H1 (cell line): ENCODE measurements at regions not wholly inside any gene's neighbourhood (a gene's known extent, or its start where the extent isn't known, plus 50 kb on each side); places are given as distances from the start of the nearest gene placed in this dataset.

ENCODE experiments used
- CTCF ChIA-PET: fragments of 300-600 bp; sonication (Branson Sonifier 250); formaldehyde crosslinking; loops from one replicate; lab custom pipeline; 2021; ENCODE audit not compliant: partially characterized antibody; lab: Charles Lee
- POLR2A ChIA-PET: fragments of 300-600 bp; sonication (Branson Sonifier 250); formaldehyde crosslinking; loops from one replicate; lab custom pipeline; 2021; ENCODE audit warnings: inconsistent platforms; ENCODE audit not compliant: partially characterized antibody; lab: Charles Lee
- DNase-seq, 2 experiments: peaks; one replicate each; pipeline versions ENCODE4 v3.0.0 to v3.0.0-alpha.2; 2010 to 2022; ENCODE audit warnings: low spot score in 2 of 2, low read depth in 1 of 2, mixed read lengths in 1 of 2
- FAIRE-seq: peaks from 2 replicates; lab custom pipeline; 2011; peaks lifted over from hg19 to GRCh38; lab: Jason Lieb, UNC
- H2AFZ ChIP-seq: 2 replicates; pipeline ENCODE4 v1.8.1; 2012; ENCODE audit warnings: low read length, inconsistent platforms
- H2AK5ac ChIP-seq: 2 replicates; pipeline ENCODE4 v1.6.1; 2013; ENCODE audit warnings: low read depth, low read length
- H2BK120ac ChIP-seq: replicated peaks from 2 replicates; pipeline ENCODE3; 2013; ENCODE audit warnings: low read depth, low read length, inconsistent platforms
- H2BK12ac ChIP-seq: 2 replicates; pipeline ENCODE4 v1.6.1; 2013; ENCODE audit warnings: low read depth, low read length
- H2BK15ac ChIP-seq: 2 replicates; pipeline ENCODE4 v1.6.1; 2013; ENCODE audit warnings: low read length
- H2BK20ac ChIP-seq: 2 replicates; pipeline ENCODE4 v1.6.1; 2013; ENCODE audit warnings: low read length
- H2BK5ac ChIP-seq: 2 replicates; pipeline ENCODE4 v1.6.1; 2013; ENCODE audit warnings: low read depth, low read length
- H3K14ac ChIP-seq: 2 replicates; pipeline ENCODE4 v1.6.1; 2013; ENCODE audit warnings: inconsistent platforms; ENCODE audit not compliant: insufficient read length
- H3K18ac ChIP-seq: 2 replicates; pipeline ENCODE4 v1.6.1; 2013; ENCODE audit warnings: low read length; ENCODE audit errors: extremely low read depth
- H3K23ac ChIP-seq: 2 replicates; pipeline ENCODE4 v1.6.1; 2013; ENCODE audit warnings: inconsistent platforms; ENCODE audit not compliant: insufficient read length
- H3K23me2 ChIP-seq: 2 replicates; pipeline ENCODE4 v1.6.1; 2013; ENCODE audit warnings: low read depth, low read length
- H3K27ac ChIP-seq: 2 replicates; pipeline ENCODE4 v1.6.1; 2011; ENCODE audit warnings: low read depth, low read length, inconsistent platforms
- H3K27me3 ChIP-seq, 4 experiments: replicated peaks in 1 of 4; 1 replicate in 1 of 4; 2 replicates in 3 of 4; pipeline versions ENCODE4 v1.6.1 to v1.8.1; 2011 to 2013; ENCODE audit warnings: low read length in 3 of 4, mild to moderate bottlenecking in 3 of 4, inconsistent platforms in 2 of 4, mixed read lengths in 2 of 4, moderate library complexity in 1 of 4; ENCODE audit not compliant: control insufficient read depth in 3 of 4, insufficient read depth in 3 of 4; ENCODE audit errors: extremely low read depth in 1 of 4
- H3K36me3 ChIP-seq, 4 experiments: 2 replicates each; pipeline versions ENCODE4 v1.6.1 to v1.8.1; 2011 to 2013; ENCODE audit warnings: mild to moderate bottlenecking in 4 of 4, low read length in 3 of 4, moderate library complexity in 2 of 4, control low read depth in 1 of 4, inconsistent platforms in 1 of 4; ENCODE audit not compliant: insufficient read depth in 4 of 4, control insufficient read depth in 2 of 4
- H3K4ac ChIP-seq: replicated peaks from 2 replicates; pipeline ENCODE3; 2013; ENCODE audit warnings: low read length, low read depth, mixed read lengths, inconsistent platforms; ENCODE audit not compliant: insufficient read length
- H3K4me1 ChIP-seq, 4 experiments: replicated peaks in 1 of 4; 1 replicate in 1 of 4; 2 replicates in 3 of 4; pipeline versions ENCODE4 v1.6.1 to v1.8.1; 2011 to 2013; ENCODE audit warnings: low read length in 3 of 4, inconsistent platforms in 2 of 4, mixed read lengths in 1 of 4; ENCODE audit not compliant: insufficient read depth in 4 of 4, control insufficient read depth in 3 of 4
- H3K4me2 ChIP-seq, 2 experiments: 2 replicates each; pipeline versions ENCODE4 v1.6.1 to v1.8.1; 2011 to 2013; ENCODE audit warnings: low read depth in 2 of 2, low read length in 2 of 2, control low read depth in 1 of 2, inconsistent platforms in 1 of 2, mild to moderate bottlenecking in 1 of 2; ENCODE audit not compliant: insufficient read depth in 1 of 2
- H3K4me3 ChIP-seq, 4 experiments: fragments of 200-600, 300-600 bp in 1 of 4; sonication (generic), shearing (Covaris generic), sonication (Bioruptor Twin) in 1 of 4; 2 replicates each; pipeline versions ENCODE4 v1.5.1 to v1.8.1; 2011 to 2016; ENCODE audit warnings: low read length in 4 of 4, low read depth in 3 of 4, control low read depth in 2 of 4, inconsistent platforms in 2 of 4, mild to moderate bottlenecking in 2 of 4, mixed read lengths in 1 of 4, moderate library complexity in 1 of 4; ENCODE audit not compliant: insufficient read depth in 2 of 4; ENCODE audit errors: extremely low read depth in 1 of 4
- H3K56ac ChIP-seq: replicated peaks from 2 replicates; pipeline ENCODE3; 2013; ENCODE audit warnings: low read depth, mild to moderate bottlenecking, mixed read lengths, low read length, inconsistent platforms; ENCODE audit not compliant: insufficient read length
- H3K79me1 ChIP-seq: 2 replicates; pipeline ENCODE4 v1.6.1; 2013; ENCODE audit warnings: low read depth, low read length, control low read depth
- H3K79me2 ChIP-seq, 2 experiments: 2 replicates each; pipeline versions ENCODE4 v1.6.1 to v1.8.1; 2012 to 2013; ENCODE audit warnings: low read length in 2 of 2, mild to moderate bottlenecking in 2 of 2, inconsistent platforms in 1 of 2; ENCODE audit not compliant: insufficient read depth in 2 of 2, control insufficient read depth in 1 of 2
- H3K9ac ChIP-seq, 4 experiments: replicated peaks in 1 of 4; 1 replicate in 1 of 4; 2 replicates in 3 of 4; pipeline versions ENCODE4 v1.6.1 to v1.8.1; 2011 to 2013; ENCODE audit warnings: low read depth in 3 of 4, low read length in 3 of 4, control low read depth in 2 of 4, mild to moderate bottlenecking in 2 of 4, moderate library complexity in 2 of 4, inconsistent platforms in 1 of 4; ENCODE audit errors: extremely low read depth in 1 of 4
- H3K9me3 ChIP-seq, 2 experiments: 2 replicates each; pipeline versions ENCODE4 v1.6.1 to v1.8.1; 2012 to 2013; ENCODE audit warnings: mild to moderate bottlenecking in 2 of 2, moderate library complexity in 2 of 2, control low read depth in 1 of 2, inconsistent platforms in 1 of 2, low read depth in 1 of 2, low read length in 1 of 2, mixed read lengths in 1 of 2; ENCODE audit not compliant: insufficient read depth in 2 of 2
- H4K20me1 ChIP-seq, 2 experiments: replicated peaks in 1 of 2; 2 replicates each; pipeline versions ENCODE3 to v1.8.1; 2011 to 2013; ENCODE audit warnings: inconsistent platforms in 2 of 2, low read length in 2 of 2, mild to moderate bottlenecking in 1 of 2; ENCODE audit not compliant: insufficient read depth in 2 of 2, control insufficient read depth in 1 of 2
- H4K5ac ChIP-seq: 2 replicates; pipeline ENCODE4 v1.6.1; 2013; ENCODE audit warnings: low read length, low read depth, mixed read lengths, inconsistent platforms; ENCODE audit not compliant: insufficient read length
- H4K8ac ChIP-seq: 2 replicates; pipeline ENCODE4 v1.8.0; 2013; ENCODE audit warnings: mild to moderate bottlenecking, moderate library complexity, low read length, inconsistent platforms; ENCODE audit not compliant: insufficient read depth; ENCODE audit errors: extremely low read depth
- H4K91ac ChIP-seq: replicated peaks from 2 replicates; pipeline ENCODE3; 2013; ENCODE audit warnings: low read length, mixed read lengths, inconsistent platforms; ENCODE audit not compliant: insufficient read length
- BCL11A ChIP-seq, 2 experiments: IDR thresholded peaks; one replicate each; pipeline ENCODE4 v1.6.1; 2011; ENCODE audit warnings: low read depth in 2 of 2, low read length in 2 of 2, mild to moderate bottlenecking in 2 of 2
- CBX8 ChIP-seq: fragments of 300-800, 300-1000 bp; sonication (generic); IDR thresholded peaks from 2 replicates; pipeline ENCODE4 v1.7.1; 2016; ENCODE audit warnings: low read depth, low read length, borderline replicate concordance
- CHD1 ChIP-seq: IDR thresholded peaks from 2 replicates; pipeline ENCODE4 v1.6.1; 2012; ENCODE audit warnings: low read depth, low read length, improper control_type of control experiment
- CREB1 ChIP-seq: IDR thresholded peaks from 2 replicates; pipeline ENCODE4 v1.6.1; 2012; ENCODE audit warnings: inconsistent platforms
- CTCF ChIP-seq, 3 experiments: IDR thresholded peaks; 1 replicate in 2 of 3; 2 replicates in 1 of 3; pipeline versions ENCODE4 v1.5.1 to v1.6.1; 2011; ENCODE audit warnings: low read length in 3 of 3, mild to moderate bottlenecking in 3 of 3, inconsistent platforms in 2 of 3, low read depth in 1 of 3, moderate library complexity in 1 of 3; ENCODE audit not compliant: insufficient read depth in 1 of 3; ENCODE audit errors: control extremely low read depth in 1 of 3
- NRF1 ChIP-seq: IDR thresholded peaks from 2 replicates; pipeline ENCODE4 v1.6.1; 2011; ENCODE audit warnings: mild to moderate bottlenecking, low read depth, low read length, improper control_type of control experiment
- RAD21 ChIP-seq, 2 experiments: IDR thresholded peaks in 1 of 2; conservative IDR thresholded peaks in 1 of 2; 2 replicates each; pipeline ENCODE4 v1.6.1; 2011; ENCODE audit warnings: low read depth in 2 of 2, low read length in 2 of 2, improper control_type of control experiment in 1 of 2, inconsistent platforms in 1 of 2, mild to moderate bottlenecking in 1 of 2, moderate library complexity in 1 of 2
- RFX5 ChIP-seq: IDR thresholded peaks from 2 replicates; pipeline ENCODE4 v1.6.1; 2011; ENCODE audit warnings: low read depth, low read length, improper control_type of control experiment, borderline replicate concordance
- SIX5 ChIP-seq: IDR thresholded peaks from 2 replicates; pipeline ENCODE4 v1.6.1; 2011; ENCODE audit warnings: mild to moderate bottlenecking, low read depth, low read length
- SUZ12 ChIP-seq: fragments of 200-600 bp; sonication (generic); IDR thresholded peaks from 2 replicates; pipeline ENCODE4 v1.6.1; 2012; ENCODE audit warnings: mild to moderate bottlenecking, inconsistent platforms, low read length, moderate library complexity, mixed read lengths
- TEAD4 ChIP-seq: IDR thresholded peaks from 2 replicates; pipeline ENCODE4 v1.6.1; 2012; ENCODE audit warnings: low read depth, low read length, inconsistent platforms, mixed read lengths
- USF2 ChIP-seq: IDR thresholded peaks from 2 replicates; pipeline ENCODE4 v1.6.1; 2011; ENCODE audit warnings: low read length, improper control_type of control experiment
- WGBS, 2 experiments: shearing (Covaris generic) in 1 of 2; methylation state at CpG; one replicate each; pipeline versions ENCODE4 v1.1.6 to v1.1.7; 2013 to 2015; ENCODE audit warnings: low lambda C conversion rate in 2 of 2, mixed read lengths in 2 of 2, inconsistent platforms in 1 of 2, low coverage in 1 of 2, missing lambda C conversion rate in 1 of 2; ENCODE audit not compliant: insufficient replicate concordance in 2 of 2, insufficient coverage in 1 of 2, insufficient read length in 1 of 2; ENCODE audit errors: extremely low coverage in 1 of 2, missing lambda C conversion rate in 1 of 2; 5-methylcytosine and 5-hydroxymethylcytosine counted together

- Histone ChIP-seq H3K36me3 (no peaks in the 10 kb centered on the region), H3K23me2 (no peaks in the 10 kb centered on the region), H2BK20ac (no peak overlapping the region), H4K5ac (no peak overlapping the region), H2AK5ac (no peak overlapping the region), H3K9me3 (no peaks in the 10 kb centered on the region), H2BK12ac (no peak overlapping the region), H3K4ac (no peak overlapping the region), H2BK5ac (no peak overlapping the region), H4K20me1 (no peaks in the 10 kb centered on the region), H3K14ac (no peak overlapping the region), H3K4me1 (no peaks in the 10 kb centered on the region), H3K18ac (no peak overlapping the region), H3K23ac (no peak overlapping the region), H4K91ac (no peak overlapping the region), H2BK120ac (no peak overlapping the region), H3K9ac (no peak overlapping the region), H3K79me2 (no peaks in the 10 kb centered on the region), H3K56ac (no peak overlapping the region), H3K27ac (no peak overlapping the region), H3K4me2 (no peak overlapping the region), H3K4me3 (no peak overlapping the region), H3K27me3 (no peaks in the 10 kb centered on the region), H2AFZ (no peak overlapping the region), H3K79me1 (no peaks in the 10 kb centered on the region), H4K8ac (no peak overlapping the region), H2BK15ac (no peak overlapping the region)
- ChIA-PET POLR2A (no interaction called here), CTCF (interaction anchor here (1.4 kb wide), 1 partner anchor 19 kb away, joined by 4 read pairs; no protein-coding TSS in a partner anchor)
- DNase-seq: no peak
- 100% methylated on average over 1 of the region's 1 CpG; no CpG with 5 or more reads in 1 of the 2 experiments for WGBS, 2 experiments
- FAIRE-seq: no peak
- TF ChIP-seq CHD1 (no peak), TEAD4 (no peak), CBX8 (no peak), CTCF (IDR thresholded peaks at IDR 0.05; ENCODE audit: control extremely low read depth in 1 of 3, insufficient read depth in 1 of 3, low read depth in 1 of 3, low read length in 3 of 3) (no peak), RAD21 (IDR thresholded peaks at IDR 0.05 in 1 of 2, conservative IDR thresholded peaks at IDR 0.05 in 1 of 2; ENCODE audit: low read depth in 2 of 2, low read length in 2 of 2) (no peak), CREB1 (no peak), SUZ12 (no peak), BCL11A (IDR thresholded peaks at IDR 0.05; ENCODE audit: low read depth in 2 of 2, low read length in 2 of 2) (no peak), RFX5 (no peak), NRF1 (no peak), SIX5 (no peak), USF2 (no peak)
Observed at GRCh38 chr4:137360761-137361160, 171.5 kb downstream of the PCDH18 start.
